Epithelial cell of esophagus (primary cell): ENCODE measurements at regions not wholly inside any gene's neighbourhood (a gene's known extent, or its start where the extent isn't known, plus 50 kb on each side); places are given as distances from the start of the nearest gene placed in this dataset.
"Not testable (repeated sequence)": the region's sequence is repeated elsewhere in the genome, so short reads cannot be mapped to it uniquely, and the experiment has no call there.

Experiments used
- DNase-seq: peaks from one replicate; pipeline ENCODE4 v3.0.0; 2010; ENCODE audit warnings: low read depth
- H3K4me3 ChIP-seq: 2 replicates; pipeline ENCODE4 v1.5.1; 2011; ENCODE audit warnings: mild to moderate bottlenecking, low read length, control low read depth
- TF ChIP-seq, protein P1 (sequence below): IDR thresholded peaks from 2 replicates; pipeline ENCODE4 v1.5.1; 2011; ENCODE audit warnings: low read depth, mild to moderate bottlenecking, low read length, control low read depth, inconsistent platforms; ENCODE audit not compliant: insufficient read depth; ENCODE audit errors: missing control alignments

- DNase-seq: no peak
- H3K4me3 ChIP-seq: no peak overlapping the region
- TF ChIP-seq, protein P1, sequence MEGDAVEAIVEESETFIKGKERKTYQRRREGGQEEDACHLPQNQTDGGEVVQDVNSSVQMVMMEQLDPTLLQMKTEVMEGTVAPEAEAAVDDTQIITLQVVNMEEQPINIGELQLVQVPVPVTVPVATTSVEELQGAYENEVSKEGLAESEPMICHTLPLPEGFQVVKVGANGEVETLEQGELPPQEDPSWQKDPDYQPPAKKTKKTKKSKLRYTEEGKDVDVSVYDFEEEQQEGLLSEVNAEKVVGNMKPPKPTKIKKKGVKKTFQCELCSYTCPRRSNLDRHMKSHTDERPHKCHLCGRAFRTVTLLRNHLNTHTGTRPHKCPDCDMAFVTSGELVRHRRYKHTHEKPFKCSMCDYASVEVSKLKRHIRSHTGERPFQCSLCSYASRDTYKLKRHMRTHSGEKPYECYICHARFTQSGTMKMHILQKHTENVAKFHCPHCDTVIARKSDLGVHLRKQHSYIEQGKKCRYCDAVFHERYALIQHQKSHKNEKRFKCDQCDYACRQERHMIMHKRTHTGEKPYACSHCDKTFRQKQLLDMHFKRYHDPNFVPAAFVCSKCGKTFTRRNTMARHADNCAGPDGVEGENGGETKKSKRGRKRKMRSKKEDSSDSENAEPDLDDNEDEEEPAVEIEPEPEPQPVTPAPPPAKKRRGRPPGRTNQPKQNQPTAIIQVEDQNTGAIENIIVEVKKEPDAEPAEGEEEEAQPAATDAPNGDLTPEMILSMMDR: no peak
Measured at GRCh38 chr13:44686531-44686934, 110.4 kb upstream of the TSC22D1 start.

- H3K4me3 ChIP-seq: no peak overlapping the region
- TF ChIP-seq, protein P1: no peak
- peak; percentile 40 for DNase-seq
Measured at GRCh38 chr13:44685641-44686040, 109.5 kb upstream of the TSC22D1 start.

DNA sequence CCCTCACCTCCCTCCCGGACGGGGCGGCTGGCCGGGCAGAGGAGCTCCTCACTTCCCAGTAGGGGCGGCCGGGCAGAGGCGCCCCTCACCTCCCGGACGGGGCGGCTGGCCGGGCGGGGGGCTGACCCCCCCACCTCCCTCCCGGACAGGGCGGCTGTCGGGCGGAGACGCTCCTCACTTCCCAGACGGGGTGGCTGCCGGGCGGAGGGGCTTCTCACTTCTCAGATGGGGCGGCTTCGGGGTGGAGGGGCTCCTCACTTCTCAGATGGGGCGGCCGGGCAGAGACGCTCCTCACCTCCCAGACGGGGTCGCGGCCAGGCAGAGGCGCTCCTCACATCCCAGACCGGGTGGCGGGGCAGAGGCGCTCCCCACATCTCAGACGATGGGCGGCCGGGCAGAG lies 106.3 kb upstream of the TSC22D1 start:
- H3K4me3 ChIP-seq: not testable (repeated sequence)

DNA sequence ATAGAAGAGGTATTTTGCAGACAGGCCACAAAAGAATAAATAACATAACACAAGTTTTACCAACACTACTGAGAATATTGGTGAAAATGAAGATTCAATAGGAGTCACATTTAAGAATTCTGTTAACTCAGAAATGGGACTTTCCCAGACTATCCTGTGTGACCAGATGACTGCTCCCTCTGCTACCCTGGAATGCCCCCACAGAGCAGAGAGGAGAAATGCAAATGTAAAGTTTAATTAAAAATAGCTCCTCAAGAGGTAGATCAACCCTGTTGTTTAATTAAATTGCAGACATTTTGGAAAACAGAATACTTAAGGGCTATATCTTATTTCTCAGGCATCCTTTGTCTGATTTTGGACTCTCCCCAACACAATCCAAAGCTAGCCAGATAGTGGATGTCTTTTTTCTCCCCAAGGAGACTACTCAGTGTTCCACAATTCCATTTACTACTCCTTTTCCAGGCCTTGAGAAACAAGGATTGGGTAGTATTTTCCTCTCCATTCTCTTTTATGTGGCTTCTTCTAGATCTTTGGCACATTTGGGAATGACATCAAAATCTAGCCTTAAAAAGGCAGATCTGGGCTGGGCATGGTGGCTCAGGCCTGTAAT lies 104.7 kb upstream of the TSC22D1 start:
- H3K4me3 ChIP-seq: no peak overlapping the region
- DNase-seq: no peak
- TF ChIP-seq, protein P1: no peak

More for the DNA sequence above, 106.3 kb upstream of the TSC22D1 start:
- DNase-seq: not testable (repeated sequence)

DNA sequence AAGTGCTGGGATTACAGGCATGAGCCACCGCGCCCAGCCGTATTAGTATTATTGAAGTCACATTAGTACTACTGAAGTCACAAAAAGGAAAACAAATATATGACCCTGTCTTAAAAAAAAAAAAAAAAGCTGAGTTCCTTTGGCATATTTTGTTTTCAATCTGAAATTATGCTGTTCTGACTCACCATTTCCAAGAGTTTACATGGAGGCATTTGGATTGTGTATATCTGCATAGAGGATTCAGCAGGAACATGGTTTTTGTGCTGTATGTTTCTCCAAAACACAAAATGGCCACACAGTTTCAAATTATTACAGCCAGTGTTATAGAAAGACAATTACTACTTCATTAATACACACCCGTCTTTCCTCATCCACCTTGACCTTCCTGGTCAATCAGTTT lies 103.5 kb upstream of the TSC22D1 start:
- no peak for DNase-seq

DNA sequence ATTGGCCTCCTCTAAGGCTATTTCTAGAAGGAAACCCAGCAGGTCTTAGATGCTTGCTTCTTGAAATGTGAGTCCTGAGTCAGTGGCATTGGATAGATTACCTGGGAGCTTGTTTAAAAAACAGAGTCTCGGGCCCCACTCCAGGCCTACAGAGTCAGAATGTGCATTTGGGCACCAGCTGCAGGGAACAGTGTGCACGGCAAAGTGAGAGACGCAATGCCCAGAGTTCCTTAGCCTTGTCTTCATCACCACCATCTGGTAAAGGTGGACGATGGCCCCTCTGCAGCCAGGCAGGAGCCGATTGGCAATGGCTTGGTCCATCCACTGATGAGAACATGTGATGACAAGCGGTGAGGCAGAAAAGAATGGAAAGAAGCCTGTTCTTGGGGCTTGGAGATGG lies 102.1 kb upstream of the TSC22D1 start:
- TF ChIP-seq, protein P1: no peak
- no peak for DNase-seq

More for the DNA sequence above, 103.5 kb upstream of the TSC22D1 start:
- TF ChIP-seq, protein P1: no peak
- H3K4me3 ChIP-seq: no peak overlapping the region

GRCh38 chr13:44676534-44676933 lies 100.4 kb upstream of the TSC22D1 start:
- no peak overlapping the region for H3K4me3 ChIP-seq
- no peak for DNase-seq
- TF ChIP-seq, protein P1: no peak

More for the DNA sequence above, 102.1 kb upstream of the TSC22D1 start:
- no peak overlapping the region for H3K4me3 ChIP-seq
